GM12892 (cell line): ENCODE measurements at regions not wholly inside any gene's neighbourhood (a gene's known extent, or its start where the extent isn't known, plus 50 kb on each side); places are given as distances from the start of the nearest gene placed in this dataset.
"Not testable (repeated sequence)": the region's sequence is repeated elsewhere in the genome, so short reads cannot be mapped to it uniquely, and the experiment has no call there.

Experiments used
- DNase-seq: peaks from one replicate; pipeline ENCODE4 v3.0.0; 2011; ENCODE audit not compliant: insufficient read length
- FAIRE-seq: peaks from 2 replicates; lab custom pipeline; 2011; peaks lifted over from hg19 to GRCh38; lab: Jason Lieb, UNC
- POLR2A ChIP-seq: IDR thresholded peaks from 2 replicates; pipeline ENCODE4 v1.6.1; 2011; ENCODE audit warnings: low read depth, low read length, control low read depth
- POLR2AphosphoS5 ChIP-seq: IDR thresholded peaks from 2 replicates; pipeline ENCODE4 v1.6.1; 2011; ENCODE audit warnings: low read depth, low read length, control low read depth
- TAF1 ChIP-seq: IDR thresholded peaks from 2 replicates; pipeline ENCODE4 v1.6.1; 2011; ENCODE audit warnings: low read depth, mild to moderate bottlenecking, control low read depth, low read length, borderline replicate concordance

- TF ChIP-seq POLR2AphosphoS5 (no peak), POLR2A (no peak), TAF1 (no peak)
- DNase-seq (no peak), FAIRE-seq (peak; percentile 36)
Measured at GRCh38 chr2:215728504-215729065, 284.8 kb downstream of the MREG start.

DNA sequence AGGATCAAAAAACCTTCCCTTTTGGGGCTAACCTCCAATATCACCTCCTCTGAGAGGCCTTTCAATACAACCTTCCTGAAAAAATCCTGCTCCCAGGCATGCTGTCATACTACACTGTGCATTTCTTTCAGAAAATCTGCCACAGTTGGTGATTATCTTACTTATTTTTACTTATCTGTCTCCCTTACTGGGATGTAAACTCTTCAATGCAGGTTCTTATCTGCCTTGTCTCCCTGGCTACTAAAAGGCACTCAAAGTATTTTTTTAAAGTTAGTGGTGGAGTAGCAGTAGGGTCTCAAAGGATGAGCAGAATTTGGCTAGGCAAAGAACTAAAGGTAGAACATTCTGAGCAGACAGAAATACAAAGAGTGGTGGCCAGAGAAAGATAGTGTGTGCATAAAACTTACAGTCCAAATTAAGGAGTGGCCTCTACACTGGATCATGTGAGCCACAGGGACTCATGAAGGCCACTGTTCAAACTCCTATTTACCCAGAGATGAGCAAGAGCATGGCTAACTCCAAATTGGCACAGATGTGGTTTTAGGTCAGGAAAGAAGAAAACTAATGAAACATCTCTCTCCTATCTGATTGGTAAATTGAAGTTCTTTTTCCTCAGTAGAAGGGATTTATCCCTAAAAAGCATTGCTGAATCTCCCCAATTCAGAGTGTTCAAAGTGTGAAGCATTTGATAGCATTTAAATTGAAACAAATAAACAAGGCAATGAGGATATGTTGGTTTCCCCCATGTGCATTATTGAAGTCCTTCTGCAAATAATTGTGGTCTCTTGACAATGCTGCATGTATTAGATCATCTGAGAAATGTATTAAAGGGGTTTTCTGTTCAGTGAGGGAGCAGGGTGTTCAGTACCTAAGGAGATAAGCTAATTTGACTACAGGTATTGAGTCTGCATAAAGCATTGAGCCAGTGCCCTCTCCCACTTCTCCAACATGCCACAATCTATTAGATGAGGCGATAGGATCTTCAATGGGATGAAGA is 285.5 kb downstream of the MREG start:
- TF ChIP-seq TAF1: no peak
- no peak for TF ChIP-seq POLR2A
- no peak for DNase-seq

GRCh38 chr2:215726070-215726469 is 287.3 kb downstream of the MREG start:
- DNase-seq (no peak), FAIRE-seq (no peak)
- TF ChIP-seq POLR2A: no peak
- no peak for TF ChIP-seq POLR2AphosphoS5
- TF ChIP-seq TAF1: no peak

More for the DNA sequence above, 285.5 kb downstream of the MREG start:
- no peak for FAIRE-seq

GRCh38 chr2:215724146-215724545 is 288.3 kb upstream of the FN1 start:
- DNase-seq (no peak), FAIRE-seq (no peak)
- TF ChIP-seq POLR2AphosphoS5 (no peak), TAF1 (no peak), POLR2A (no peak)

DNA sequence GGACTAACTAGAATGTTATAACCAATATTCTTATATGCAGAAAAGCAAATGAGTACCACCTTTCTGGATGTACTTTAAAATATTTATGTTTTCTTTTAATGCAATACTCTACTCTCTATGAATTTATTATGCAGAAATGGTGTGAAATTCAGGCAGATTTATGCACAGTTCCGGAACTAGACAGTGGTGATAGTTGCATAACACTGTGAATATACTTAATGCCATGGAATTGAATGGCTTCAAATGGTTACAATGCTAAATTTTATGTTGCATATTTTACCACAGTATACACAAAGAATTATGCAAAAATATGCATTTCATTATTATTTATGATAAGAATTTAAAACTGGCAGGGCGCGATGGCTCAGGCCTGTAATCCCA is 287.8 kb upstream of the FN1 start:
- TF ChIP-seq POLR2A (no peak), POLR2AphosphoS5 (no peak), TAF1 (no peak)
- FAIRE-seq (no peak), DNase-seq (no peak)

- FAIRE-seq (no peak), DNase-seq (no peak)
- TF ChIP-seq TAF1 (no peak), POLR2A (no peak), POLR2AphosphoS5 (no peak)
Measured at GRCh38 chr2:215722986-215723630, 287.2 kb upstream of the FN1 start.

- FAIRE-seq (no peak), DNase-seq (no peak)
- TF ChIP-seq TAF1 (no peak), POLR2A (no peak), POLR2AphosphoS5 (no peak)
Measured at GRCh38 chr2:215722125-215722524, 286.3 kb upstream of the FN1 start.

DNA sequence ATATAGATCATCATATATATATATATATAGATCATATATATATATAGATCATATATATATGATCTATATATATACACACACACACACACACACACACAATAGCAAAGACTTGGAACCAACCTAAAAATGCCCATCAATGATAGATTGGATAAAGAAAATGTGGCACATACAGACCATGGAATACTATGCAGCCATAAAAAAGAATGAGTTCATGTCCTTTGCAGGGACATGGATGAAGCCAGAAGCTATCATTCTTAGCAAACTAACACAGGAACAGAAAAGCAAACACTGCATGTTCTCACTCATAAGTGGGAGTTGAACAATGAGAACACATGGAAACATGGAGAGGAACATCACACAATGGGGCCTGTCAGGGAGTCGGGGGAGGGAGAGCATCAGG is 285.6 kb upstream of the FN1 start:
- FAIRE-seq, DNase-seq: not testable (repeated sequence)

DNA sequence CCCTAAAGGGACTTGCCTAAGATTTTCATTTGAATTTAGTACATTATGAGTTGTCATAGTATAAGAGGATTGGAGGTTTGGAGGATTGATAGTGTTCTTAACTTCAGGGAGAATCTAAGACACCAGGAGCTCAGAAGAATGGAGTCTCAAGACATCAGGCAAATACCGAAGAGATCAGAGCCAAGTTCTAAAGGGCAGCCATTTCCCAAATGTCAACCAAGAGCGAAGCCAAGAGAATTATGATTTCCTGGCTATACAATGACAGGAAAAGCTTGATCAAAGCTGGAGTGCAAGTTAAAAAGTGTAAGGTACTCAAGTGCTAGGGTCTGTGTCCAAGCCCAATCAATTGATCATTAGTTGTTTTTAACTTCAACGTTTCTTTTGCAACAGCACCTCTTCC is 283.0 kb upstream of the FN1 start:
- no peak for DNase-seq
- FAIRE-seq: no peak
- TF ChIP-seq TAF1 (no peak), POLR2AphosphoS5 (no peak), POLR2A (no peak)

GRCh38 chr2:215718436-215718835 is 282.6 kb upstream of the FN1 start:
- DNase-seq (no peak), FAIRE-seq (no peak)

GRCh38 chr2:215717501-215718381 is 281.9 kb upstream of the FN1 start:
- DNase-seq (no peak), FAIRE-seq (no peak)
- TF ChIP-seq POLR2AphosphoS5 (no peak), TAF1 (no peak), POLR2A (no peak)

More at GRCh38 chr2:215718436-215718835, 282.6 kb upstream of the FN1 start:
- TF ChIP-seq POLR2A: no peak
- no peak for TF ChIP-seq POLR2AphosphoS5
- no peak for TF ChIP-seq TAF1
